CD4-positive, alpha-beta T cell (primary cell): ENCODE measurements at regions not wholly inside any gene's neighbourhood (a gene's known extent, or its start where the extent isn't known, plus 50 kb on each side); places are given as distances from the start of the nearest gene placed in this dataset.

Experiments used
- ATAC-seq: fragments of 200-7000 bp; cut with Tn5 transposase; one replicate; pipeline ENCODE4 v1.10.0; 2022; ENCODE audit warnings: mild to moderate bottlenecking; ENCODE audit not compliant: poor library complexity
- CTCF ChIA-PET: fragments of 350-600 bp; sonication (Branson Sonifier 250); formaldehyde crosslinking; loops from one replicate; lab custom pipeline; 2021; ENCODE audit warnings: antibody characterized with exemption, inconsistent platforms; lab: Charles Lee
- POLR2A ChIA-PET: fragments of 350-600 bp; sonication (Branson Sonifier 250); formaldehyde crosslinking; loops from one replicate; lab custom pipeline; 2021; ENCODE audit warnings: antibody characterized with exemption, inconsistent platforms; lab: Charles Lee
- DNase-seq, 14 experiments: peaks; one replicate each; pipeline ENCODE4 v3.0.0-alpha.2; 2013 to 2020; ENCODE audit warnings: mixed read lengths in 2 of 14
- H3K27ac ChIP-seq, 2 donors: one replicate each; pipeline versions ENCODE4 v1.5.1 to v1.7.0; 2013; ENCODE audit warnings: low read length in 2 of 2, low read depth in 1 of 2, mild to moderate bottlenecking in 1 of 2
- H3K27me3 ChIP-seq, 2 experiments: 1 replicate in 1 of 2; 2 replicates in 1 of 2; pipeline versions ENCODE4 v1.6.1 to v1.7.0; 2013; ENCODE audit warnings: low read length in 2 of 2, control low read depth in 1 of 2, mild to moderate bottlenecking in 1 of 2, moderate library complexity in 1 of 2; ENCODE audit not compliant: insufficient read depth in 2 of 2, control insufficient read depth in 1 of 2
- H3K36me3 ChIP-seq: one replicate; pipeline ENCODE4 v1.6.1; 2013; ENCODE audit warnings: low read length, control low read depth; ENCODE audit not compliant: insufficient read depth
- H3K4me1 ChIP-seq: one replicate; pipeline ENCODE4 v1.6.1; 2013; ENCODE audit warnings: low read length, control low read depth; ENCODE audit not compliant: insufficient read depth
- H3K4me3 ChIP-seq: one replicate; pipeline ENCODE4 v1.5.1; 2013; ENCODE audit warnings: mild to moderate bottlenecking, low read length, moderate library complexity
- H3K9me3 ChIP-seq, 2 experiments: 1 replicate in 1 of 2; 2 replicates in 1 of 2; pipeline versions ENCODE4 v1.6.1 to v1.7.0; 2013; ENCODE audit warnings: low read length in 2 of 2, mild to moderate bottlenecking in 2 of 2, control low read depth in 1 of 2, moderate library complexity in 1 of 2; ENCODE audit not compliant: control insufficient read depth in 1 of 2, insufficient read depth in 1 of 2
- H3K27ac Mint-ChIP-seq: one replicate; pipeline ENCODE4 v1.8.0; 2020; ENCODE audit warnings: mixed read lengths
- H3K27me3 Mint-ChIP-seq: one replicate; pipeline ENCODE4 v1.8.0; 2021; ENCODE audit warnings: mixed read lengths
- H3K36me3 Mint-ChIP-seq: one replicate; pipeline ENCODE4 v1.8.0; 2021; ENCODE audit warnings: low read depth, mixed read lengths
- H3K4me1 Mint-ChIP-seq: one replicate; pipeline ENCODE4 v1.8.0; 2021; ENCODE audit warnings: low read depth, mixed read lengths
- H3K4me3 Mint-ChIP-seq: one replicate; pipeline ENCODE4 v1.8.0; 2020; ENCODE audit warnings: mild to moderate bottlenecking, mixed read lengths
- H3K9me3 Mint-ChIP-seq: one replicate; pipeline ENCODE4 v1.8.0; 2020; ENCODE audit warnings: mixed read lengths
- intact Hi-C, 2 experiments: fragments of 100-400 bp; cut with DNase I in 1 of 2; cut with micrococcal nuclease in 1 of 2; formaldehyde crosslinking; loops; one replicate each; pipeline versions ENCODE4 v1.15.1 to v1.9.0; 2023 to 2025; cut with DNase I, micrococcal nuclease
- TF ChIP-seq, protein P1 (sequence below): fragments of 200-600 bp; IDR thresholded peaks from one replicate; pipeline ENCODE4 v1.8.0; 2022; ENCODE audit warnings: antibody characterized with exemption, mild to moderate bottlenecking

DNA sequence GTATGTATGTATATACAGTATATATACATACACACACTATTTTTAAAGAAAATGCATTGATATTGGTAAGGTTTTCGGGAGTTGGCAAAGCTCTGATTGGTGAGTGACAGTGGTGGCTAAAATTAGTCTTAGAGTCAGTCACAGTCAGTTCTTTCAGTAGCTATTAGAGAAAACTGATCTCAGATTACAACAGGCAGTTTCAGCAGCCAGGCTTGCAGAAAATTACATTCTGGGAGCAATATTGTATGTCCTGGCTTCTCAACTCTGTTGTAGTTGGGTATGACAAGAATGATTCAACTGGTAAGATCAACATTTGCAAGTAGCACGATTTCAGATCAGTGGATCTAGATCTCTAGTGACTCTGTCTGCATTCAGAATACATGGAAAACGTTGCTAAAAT is 897.9 kb upstream of the AUTS2 start:
- no peaks in the 10 kb centered on the region for H3K36me3 ChIP-seq
- DNase-seq (no peak), ATAC-seq (no peak)
- H3K27ac Mint-ChIP-seq = no peak overlapping the region
- no peaks in the 10 kb centered on the region for H3K27me3 ChIP-seq
- H3K36me3 Mint-ChIP-seq = no peaks in the 10 kb centered on the region
- H3K9me3 ChIP-seq = peaks cover 0 to 11% of the 10 kb centered on the region in 2 experiments
- no peak overlapping the region for H3K4me3 Mint-ChIP-seq
- H3K4me1 ChIP-seq = no peaks in the 10 kb centered on the region
- intact Hi-C loops = no loop called here
- TF ChIP-seq, protein P1, sequence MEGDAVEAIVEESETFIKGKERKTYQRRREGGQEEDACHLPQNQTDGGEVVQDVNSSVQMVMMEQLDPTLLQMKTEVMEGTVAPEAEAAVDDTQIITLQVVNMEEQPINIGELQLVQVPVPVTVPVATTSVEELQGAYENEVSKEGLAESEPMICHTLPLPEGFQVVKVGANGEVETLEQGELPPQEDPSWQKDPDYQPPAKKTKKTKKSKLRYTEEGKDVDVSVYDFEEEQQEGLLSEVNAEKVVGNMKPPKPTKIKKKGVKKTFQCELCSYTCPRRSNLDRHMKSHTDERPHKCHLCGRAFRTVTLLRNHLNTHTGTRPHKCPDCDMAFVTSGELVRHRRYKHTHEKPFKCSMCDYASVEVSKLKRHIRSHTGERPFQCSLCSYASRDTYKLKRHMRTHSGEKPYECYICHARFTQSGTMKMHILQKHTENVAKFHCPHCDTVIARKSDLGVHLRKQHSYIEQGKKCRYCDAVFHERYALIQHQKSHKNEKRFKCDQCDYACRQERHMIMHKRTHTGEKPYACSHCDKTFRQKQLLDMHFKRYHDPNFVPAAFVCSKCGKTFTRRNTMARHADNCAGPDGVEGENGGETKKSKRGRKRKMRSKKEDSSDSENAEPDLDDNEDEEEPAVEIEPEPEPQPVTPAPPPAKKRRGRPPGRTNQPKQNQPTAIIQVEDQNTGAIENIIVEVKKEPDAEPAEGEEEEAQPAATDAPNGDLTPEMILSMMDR = no peak
- H3K4me1 Mint-ChIP-seq = no peaks in the 10 kb centered on the region
- ChIA-PET POLR2A (no interaction called here), CTCF (no interaction called here)
- H3K27me3 Mint-ChIP-seq = no peaks in the 10 kb centered on the region
- no peak overlapping the region for H3K4me3 ChIP-seq
- H3K9me3 Mint-ChIP-seq = peaks cover 6% of the 10 kb centered on the region
- no peak overlapping the region for H3K27ac ChIP-seq

GRCh38 chr7:68706291-68706690 is 892.0 kb upstream of the AUTS2 start:
- ATAC-seq = no peak
- no peak overlapping the region for H3K27ac Mint-ChIP-seq
- CTCF ChIA-PET = no interaction called here

DNA sequence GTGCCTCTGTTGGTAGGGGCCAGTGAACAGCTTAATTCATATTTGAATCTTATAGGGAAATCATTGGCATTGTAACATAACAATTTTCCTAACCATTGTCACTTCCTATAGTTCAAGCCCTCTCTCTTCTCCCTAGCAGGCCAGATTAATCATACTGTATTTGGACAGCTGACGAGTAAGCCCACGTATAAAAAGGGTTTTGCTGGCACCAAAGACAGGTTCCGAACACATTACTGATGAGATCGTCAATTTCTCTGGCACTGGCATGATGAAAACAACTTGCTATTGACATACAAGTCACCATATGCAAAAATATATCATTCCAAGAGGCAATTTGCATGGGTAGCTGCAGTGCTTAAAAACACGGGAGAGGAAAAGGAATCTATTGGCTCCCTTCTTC is 891.1 kb upstream of the AUTS2 start:
- DNase-seq = no peak
- ATAC-seq = no peak
- Histone ChIP-seq H3K4me1 (no peaks in the 10 kb centered on the region), H3K36me3 (no peaks in the 10 kb centered on the region), H3K9me3 (peaks cover 10 to 12% of the 10 kb centered on the region in 2 experiments), H3K27ac (no peak overlapping the region), H3K27me3 (no peaks in the 10 kb centered on the region), H3K4me3 (no peak overlapping the region)
- no peak overlapping the region for H3K4me3 Mint-ChIP-seq
- no peaks in the 10 kb centered on the region for H3K27me3 Mint-ChIP-seq
- no peaks in the 10 kb centered on the region for H3K36me3 Mint-ChIP-seq
- TF ChIP-seq, protein P1 = no peak
- intact Hi-C loops = no loop called here
- CTCF ChIA-PET = no interaction called here
- no peaks in the 10 kb centered on the region for H3K4me1 Mint-ChIP-seq
- POLR2A ChIA-PET = no interaction called here
- peaks cover 7% of the 10 kb centered on the region for H3K9me3 Mint-ChIP-seq
- no peak overlapping the region for H3K27ac Mint-ChIP-seq

More at GRCh38 chr7:68706291-68706690, 892.0 kb upstream of the AUTS2 start:
- Histone ChIP-seq H3K27ac (no peak overlapping the region), H3K27me3 (no peaks in the 10 kb centered on the region), H3K9me3 (peaks cover 10 to 12% of the 10 kb centered on the region in 2 experiments), H3K36me3 (no peaks in the 10 kb centered on the region), H3K4me1 (no peaks in the 10 kb centered on the region), H3K4me3 (no peak overlapping the region)
- Mint-ChIP-seq H3K27me3 (no peaks in the 10 kb centered on the region), H3K4me1 (no peaks in the 10 kb centered on the region), H3K36me3 (no peaks in the 10 kb centered on the region), H3K4me3 (no peak overlapping the region), H3K9me3 (peaks cover 5% of the 10 kb centered on the region)
- POLR2A ChIA-PET = no interaction called here
- intact Hi-C loops = no loop called here
- DNase-seq = no peak
- TF ChIP-seq, protein P1 = no peak
